SK-N-SH (cell line): ENCODE measurements at regions not wholly inside any gene's neighbourhood (a gene's known extent, or its start where the extent isn't known, plus 50 kb on each side); places are given as distances from the start of the nearest gene placed in this dataset.

ENCODE experiments used
- MXI1 ChIP-seq: IDR thresholded peaks from 2 replicates; pipeline ENCODE4 v1.6.1; 2012; ENCODE audit warnings: mild to moderate bottlenecking, low read depth, low read length, improper control_type of control experiment
- RFX5 ChIP-seq: IDR thresholded peaks from 2 replicates; pipeline ENCODE4 v1.6.1; 2012; ENCODE audit warnings: mild to moderate bottlenecking, improper control_type of control experiment, low read length
- TCF12 ChIP-seq: IDR thresholded peaks from 2 replicates; pipeline ENCODE4 v1.4.0; 2012

- TF ChIP-seq TCF12 (no peak), MXI1 (no peak), RFX5 (no peak)
These were observed 449.5 kb upstream of the HNRNPA3 start for GRCh38 chr2:176763130-176763529.
